GM19240 (cell line): ENCODE measurements at regions not wholly inside any gene's neighbourhood (a gene's known extent, or its start where the extent isn't known, plus 50 kb on each side); places are given as distances from the start of the nearest gene placed in this dataset.

Experiments
- DNase-seq: peaks from one replicate; pipeline ENCODE4 v3.0.0; 2011; ENCODE audit warnings: low spot score; ENCODE audit not compliant: insufficient read length

GRCh38 chr11:131190446-131190845, 180.0 kb upstream of the NTM start:
- DNase-seq: no peak

GRCh38 chr11:131191606-131192005, 178.8 kb upstream of the NTM start:
- no peak for DNase-seq

- no peak for DNase-seq
Observed at GRCh38 chr11:131192628-131193027, 177.8 kb upstream of the NTM start.

- DNase-seq: no peak
Observed at GRCh38 chr11:131193031-131193501, 177.3 kb upstream of the NTM start.

GRCh38 chr11:131194726-131195125, 175.7 kb upstream of the NTM start:
- no peak for DNase-seq

GRCh38 chr11:131195661-131196517, 174.5 kb upstream of the NTM start:
- DNase-seq: no peak

- DNase-seq: no peak
Observed at GRCh38 chr11:131198161-131199014, 172.0 kb upstream of the NTM start.

- DNase-seq: no peak
Observed at GRCh38 chr11:131199015-131199280, 171.5 kb upstream of the NTM start.

GRCh38 chr11:131201674-131202073, 168.7 kb upstream of the NTM start:
- no peak for DNase-seq

GRCh38 chr11:131203040-131203439, 167.4 kb upstream of the NTM start:
- DNase-seq: no peak

GRCh38 chr11:131204282-131204681, 166.1 kb upstream of the NTM start:
- no peak for DNase-seq

GRCh38 chr11:131204765-131205380, 165.5 kb upstream of the NTM start:
- DNase-seq: no peak

- DNase-seq: no peak
Observed at GRCh38 chr11:131206671-131207070, 163.7 kb upstream of the NTM start.

GRCh38 chr11:131207901-131208300, 162.5 kb upstream of the NTM start:
- DNase-seq: no peak

- no peak for DNase-seq
Observed at GRCh38 chr11:131217313-131218310, 152.8 kb upstream of the NTM start.

GRCh38 chr11:131218542-131218941, 151.9 kb upstream of the NTM start:
- DNase-seq: no peak

- DNase-seq: no peak
Observed at GRCh38 chr11:131219646-131220045, 150.8 kb upstream of the NTM start.

- DNase-seq: no peak
Observed at GRCh38 chr11:131223198-131223991, 147.0 kb upstream of the NTM start.

GRCh38 chr11:131228378-131228777, 142.0 kb upstream of the NTM start:
- no peak for DNase-seq

- no peak for DNase-seq
Observed at GRCh38 chr11:131229221-131229620, 141.2 kb upstream of the NTM start.
